ENCODE measurements at regions not wholly inside any gene's neighbourhood (a gene's known extent, or its start where the extent isn't known, plus 50 kb on each side); places are given as distances from the start of the nearest gene placed in this dataset.

GRCh38 chr7:128171342-128171918 lies 69.6 kb upstream of the LEP start:
- peaks cover 0 to 25% (median 13%) of the 10 kb centered on the region in 4 donors for H3K4me1 ChIP-seq
- no peak overlapping the region for H3K27ac ChIP-seq
- no peak for TF ChIP-seq CTCF (IDR thresholded peaks at IDR 0.05)
- no peak for TF ChIP-seq POLR2A (IDR thresholded peaks at IDR 0.05)
- no peak for TF ChIP-seq EP300 (IDR thresholded peaks at IDR 0.05)
- WGBS, 2 donors: 66 to 69% methylated on average over 10 of the region's 10 CpGs
- no peak for DNase-seq (ENCODE audit: low spot score in 2 of 2)
- peaks cover 0 to 50% of the 10 kb centered on the region in 2 donors for H3K27me3 ChIP-seq
- H3K4me3 ChIP-seq: no peak overlapping the region
- no peaks in the 10 kb centered on the region for H3K36me3 ChIP-seq
- no peaks in the 10 kb centered on the region for H3K9me3 ChIP-seq

- 55 to 58% methylated on average over 7 of the region's 7 CpGs for WGBS, 2 donors
- peaks cover 0 to 43% of the 10 kb centered on the region in 2 donors for H3K27me3 ChIP-seq
- peaks cover 0 to 18% (median 8%) of the 10 kb centered on the region in 4 donors for H3K4me1 ChIP-seq
- H3K9me3 ChIP-seq: no peaks in the 10 kb centered on the region
- H3K27ac ChIP-seq: no peak overlapping the region
- no peak overlapping the region for H3K4me3 ChIP-seq
- DNase-seq (ENCODE audit: low spot score in 2 of 2): no peak
- no peaks in the 10 kb centered on the region for H3K36me3 ChIP-seq
- TF ChIP-seq CTCF (IDR thresholded peaks at IDR 0.05) (no peak), POLR2A (IDR thresholded peaks at IDR 0.05) (no peak), EP300 (IDR thresholded peaks at IDR 0.05) (no peak)
Measured at GRCh38 chr7:128172151-128172550, 68.9 kb upstream of the LEP start.

- Histone ChIP-seq H3K36me3 (no peaks in the 10 kb centered on the region), H3K9me3 (no peaks in the 10 kb centered on the region), H3K4me1 (peaks cover 0 to 9% (median 3%) of the 10 kb centered on the region in 4 donors), H3K27ac (no peak overlapping the region), H3K4me3 (no peak overlapping the region), H3K27me3 (peaks cover 0 to 36% of the 10 kb centered on the region in 2 donors)
- no peak for DNase-seq (ENCODE audit: low spot score in 2 of 2)
- TF ChIP-seq POLR2A (IDR thresholded peaks at IDR 0.05): no peak
- no peak for TF ChIP-seq EP300 (IDR thresholded peaks at IDR 0.05)
- no peak for TF ChIP-seq CTCF (IDR thresholded peaks at IDR 0.05)
- WGBS, 2 donors: 83% methylated on average over 6 of the region's 6 CpGs
Measured at GRCh38 chr7:128172963-128173362, 68.1 kb upstream of the LEP start.

- Histone ChIP-seq H3K9me3 (no peaks in the 10 kb centered on the region), H3K27ac (no peak overlapping the region), H3K27me3 (peaks cover 0 to 21% of the 10 kb centered on the region in 2 donors), H3K36me3 (no peaks in the 10 kb centered on the region), H3K4me1 (no peaks in the 10 kb centered on the region), H3K4me3 (no peak overlapping the region)
- DNase-seq (ENCODE audit: low spot score in 2 of 2): no peak
- 65 to 87% methylated on average over 11 of the region's 11 CpGs for WGBS, 2 donors
- TF ChIP-seq CTCF (IDR thresholded peaks at IDR 0.05) (no peak), POLR2A (IDR thresholded peaks at IDR 0.05) (no peak), EP300 (IDR thresholded peaks at IDR 0.05) (no peak)
Measured at GRCh38 chr7:128174386-128174785, 66.7 kb upstream of the LEP start.

GRCh38 chr7:128176696-128177095 lies 64.4 kb upstream of the LEP start:
- no peak for DNase-seq (ENCODE audit: low spot score in 2 of 2)
- Histone ChIP-seq H3K4me3 (no peak overlapping the region), H3K9me3 (no peaks in the 10 kb centered on the region), H3K27ac (no peak overlapping the region), H3K27me3 (peaks cover 0 to 6% of the 10 kb centered on the region in 2 donors), H3K4me1 (peaks cover 0 to 6% (median 0%) of the 10 kb centered on the region in 4 donors), H3K36me3 (no peaks in the 10 kb centered on the region)
- 80 to 90% methylated on average over 7 of the region's 7 CpGs for WGBS, 2 donors
- TF ChIP-seq CTCF (IDR thresholded peaks at IDR 0.05) (no peak), EP300 (IDR thresholded peaks at IDR 0.05) (no peak), POLR2A (IDR thresholded peaks at IDR 0.05) (no peak)

All from tibial nerve (tissue), 4 donors.